K562 (cell line): ENCODE measurements at regions not wholly inside any gene's neighbourhood (a gene's known extent, or its start where the extent isn't known, plus 50 kb on each side); places are given as distances from the start of the nearest gene placed in this dataset.

Source experiments
- ARID1B ChIP-seq: fragments of 450-650 bp; IDR thresholded peaks from 2 replicates; pipeline ENCODE4 v1.6.1; 2016; ENCODE audit warnings: antibody characterized with exemption, mild to moderate bottlenecking, inconsistent platforms
- BHLHE40 ChIP-seq: IDR thresholded peaks from 2 replicates; pipeline ENCODE4 v1.6.1; 2011; ENCODE audit warnings: low read length, improper control_type of control experiment
- CC2D1A ChIP-seq: fragments of 450-650 bp; IDR thresholded peaks from 2 replicates; pipeline ENCODE4 v1.6.1; 2017; ENCODE audit warnings: mild to moderate bottlenecking
- CHAMP1 ChIP-seq: fragments of 450-650 bp; IDR thresholded peaks from 2 replicates; pipeline ENCODE4 v1.6.1; 2016; ENCODE audit warnings: mild to moderate bottlenecking
- KHSRP ChIP-seq: fragments of 450-650 bp; IDR thresholded peaks from 2 replicates; pipeline ENCODE4 v1.6.1; 2017
- L3MBTL2 ChIP-seq: fragments of 450-650 bp; IDR thresholded peaks from 2 replicates; pipeline ENCODE4 v1.6.1; 2016; ENCODE audit warnings: mild to moderate bottlenecking, moderate library complexity
- RBM25 ChIP-seq: fragments of 200-400 bp; formaldehyde crosslinking; IDR thresholded peaks from 2 replicates; pipeline ENCODE4 v1.6.1; 2018; ENCODE audit warnings: low read length, low read depth, moderate library complexity; ENCODE audit not compliant: severe bottlenecking
- TGIF2 ChIP-seq: sonication (generic); formaldehyde crosslinking; IDR thresholded peaks from 2 replicates; pipeline ENCODE4 v1.8.1; 2022; ENCODE audit warnings: mild to moderate bottlenecking, missing genetic modification reagents, moderate library complexity
- ZBTB12 ChIP-seq: fragments of 250-450 bp; sonication (Bioruptor Pico); IDR thresholded peaks from 2 replicates; pipeline ENCODE4 v1.4.0; 2020
- ZNF184 ChIP-seq: sonication (generic); formaldehyde crosslinking; IDR thresholded peaks from 2 replicates; pipeline ENCODE4 v1.5.0; 2020; ENCODE audit warnings: missing genetic modification reagents
- ZNF589 ChIP-seq: fragments of 200-800 bp; sonication (Bioruptor generic); IDR thresholded peaks from 2 replicates; pipeline ENCODE4 v1.6.1; 2016; ENCODE audit warnings: low read depth, missing genetic modification characterization, missing compliant biosample characterization
- ZNF655 ChIP-seq: fragments of 250-450 bp; sonication (Bioruptor Pico); IDR thresholded peaks from 2 replicates; pipeline ENCODE4 v1.5.0; 2021
- TF ChIP-seq, protein P1 (sequence below), 2 experiments: fragments of 450-650 bp; conservative IDR thresholded peaks; 2 replicates each; pipeline ENCODE4 v1.6.1; 2017; ENCODE audit warnings: mild to moderate bottlenecking in 2 of 2, moderate library complexity in 2 of 2

DNA sequence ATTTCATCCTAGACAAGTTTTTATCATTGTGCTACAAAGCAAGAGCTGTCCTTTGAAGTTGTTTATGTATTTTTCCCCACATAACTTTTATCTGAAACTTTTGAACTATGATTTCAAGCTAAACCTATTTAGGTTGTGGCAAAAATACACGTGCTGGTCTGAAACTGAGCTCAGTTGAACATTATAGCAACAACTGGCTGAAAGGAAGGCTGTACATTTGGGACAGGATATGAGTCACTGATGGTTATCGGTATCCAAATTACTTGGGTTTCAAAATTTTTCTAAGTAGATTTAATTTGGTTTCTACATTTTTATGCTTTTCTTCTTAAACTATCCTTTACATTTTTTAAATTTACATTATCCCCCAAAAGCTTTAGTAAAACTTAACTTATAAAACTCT lies 627.3 kb upstream of the NUDT12 start (continued):
- TF ChIP-seq ZNF655 (CRISPR knock-in tag), result no peak
- TF ChIP-seq CC2D1A, result no peak
- 0 out of 2 replicates have a peak, but pooled peaks have one; percentile 24 for TF ChIP-seq ZNF589
- TF ChIP-seq ZNF184 (CRISPR knock-in tag), result no peak
- TF ChIP-seq TGIF2, result no peak
- peak; percentile 1 for TF ChIP-seq RBM25
- TF ChIP-seq BHLHE40, result peak; percentile 6; the same call in 1 of the 2 replicates
- TF ChIP-seq, protein P1, sequence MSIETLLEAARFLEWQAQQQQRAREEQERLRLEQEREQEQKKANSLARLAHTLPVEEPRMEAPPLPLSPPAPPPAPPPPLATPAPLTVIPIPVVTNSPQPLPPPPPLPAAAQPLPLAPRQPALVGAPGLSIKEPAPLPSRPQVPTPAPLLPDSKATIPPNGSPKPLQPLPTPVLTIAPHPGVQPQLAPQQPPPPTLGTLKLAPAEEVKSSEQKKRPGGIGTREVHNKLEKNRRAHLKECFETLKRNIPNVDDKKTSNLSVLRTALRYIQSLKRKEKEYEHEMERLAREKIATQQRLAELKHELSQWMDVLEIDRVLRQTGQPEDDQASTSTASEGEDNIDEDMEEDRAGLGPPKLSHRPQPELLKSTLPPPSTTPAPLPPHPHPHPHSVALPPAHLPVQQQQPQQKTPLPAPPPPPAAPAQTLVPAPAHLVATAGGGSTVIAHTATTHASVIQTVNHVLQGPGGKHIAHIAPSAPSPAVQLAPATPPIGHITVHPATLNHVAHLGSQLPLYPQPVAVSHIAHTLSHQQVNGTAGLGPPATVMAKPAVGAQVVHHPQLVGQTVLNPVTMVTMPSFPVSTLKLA (conservative IDR thresholded peaks at IDR 0.05), result peak in 1 of 2 experiments; percentile 35; a peak in 1 of 4 replicates
- peak; percentile 61 for TF ChIP-seq ARID1B
- TF ChIP-seq CHAMP1, result peak; percentile 49; the same call in 1 of the 2 replicates
- TF ChIP-seq ZBTB12 (CRISPR knock-in tag), result no peak
- peak; percentile 54; the same call in 1 of the 2 replicates for TF ChIP-seq L3MBTL2
- no peak for TF ChIP-seq KHSRP
